HG03571 (cell line): ENCODE measurements at regions not wholly inside any gene's neighbourhood (a gene's known extent, or its start where the extent isn't known, plus 50 kb on each side); places are given as distances from the start of the nearest gene placed in this dataset.
"Not testable (repeated sequence)": the region's sequence is repeated elsewhere in the genome, so short reads cannot be mapped to it uniquely, and the experiment has no call there.

Source experiments
- ATAC-seq: cut with Tn5 transposase; IDR thresholded peaks from one replicate; pipeline ENCODE4 v1.9.1; 2021; ENCODE audit not compliant: unreplicated experiment

- no peak for ATAC-seq
Measured at GRCh38 chr15:26197060-26197459, 333.9 kb upstream of the ATP10A start.

GRCh38 chr15:26191193-26191592, 328.1 kb upstream of the ATP10A start:
- ATAC-seq, result no peak

GRCh38 chr15:26186138-26186537, 323.0 kb upstream of the ATP10A start:
- not testable (repeated sequence) for ATAC-seq

- no peak for ATAC-seq
Measured at GRCh38 chr15:26182441-26182840, 319.3 kb upstream of the ATP10A start.

- no peak for ATAC-seq
Measured at GRCh38 chr15:26179906-26180305, 316.8 kb upstream of the ATP10A start.

GRCh38 chr15:26178640-26179220, 315.6 kb upstream of the ATP10A start:
- ATAC-seq, result no peak

GRCh38 chr15:26177816-26178215, 314.7 kb upstream of the ATP10A start:
- no peak for ATAC-seq

- ATAC-seq, result no peak
Measured at GRCh38 chr15:26176831-26177230, 313.7 kb upstream of the ATP10A start.

- no peak for ATAC-seq
Measured at GRCh38 chr15:26171266-26171665, 308.1 kb upstream of the ATP10A start.

- no peak for ATAC-seq
Measured at GRCh38 chr15:26166429-26166828, 303.3 kb upstream of the ATP10A start.

GRCh38 chr15:26165546-26165945, 302.4 kb upstream of the ATP10A start:
- no peak for ATAC-seq

GRCh38 chr15:26160343-26160742, 297.2 kb upstream of the ATP10A start:
- no peak for ATAC-seq

GRCh38 chr15:26158176-26158575, 295.0 kb upstream of the ATP10A start:
- no peak for ATAC-seq

GRCh38 chr15:26157081-26157480, 294.0 kb upstream of the ATP10A start:
- no peak for ATAC-seq

GRCh38 chr15:26156051-26156450, 292.9 kb upstream of the ATP10A start:
- no peak for ATAC-seq

- no peak for ATAC-seq
Measured at GRCh38 chr15:26148156-26148860, 285.2 kb upstream of the ATP10A start.

GRCh38 chr15:26146202-26146601, 283.1 kb upstream of the ATP10A start:
- no peak for ATAC-seq

- ATAC-seq, result no peak
Measured at GRCh38 chr15:26145796-26146195, 282.7 kb upstream of the ATP10A start.

- ATAC-seq, result no peak
Measured at GRCh38 chr15:26144836-26145235, 281.7 kb upstream of the ATP10A start.

GRCh38 chr15:26143221-26143620, 280.1 kb upstream of the ATP10A start:
- no peak for ATAC-seq

GRCh38 chr15:26134812-26135211, 271.7 kb upstream of the ATP10A start:
- no peak for ATAC-seq

- no peak for ATAC-seq
Measured at GRCh38 chr15:26134152-26134551, 271.0 kb upstream of the ATP10A start.

- ATAC-seq, result no peak
Measured at GRCh38 chr15:26132811-26133210, 269.7 kb upstream of the ATP10A start.
